Right lobe of liver (tissue), 4 donors: ENCODE measurements at regions not wholly inside any gene's neighbourhood (a gene's known extent, or its start where the extent isn't known, plus 50 kb on each side); places are given as distances from the start of the nearest gene placed in this dataset.

Experiments
- POLR2A ChIP-seq: fragments of 450-650 bp; IDR thresholded peaks from one replicate; pipeline ENCODE4 v1.6.1; 2017; ENCODE audit warnings: antibody characterized with exemption, mild to moderate bottlenecking
- TF ChIP-seq, protein P1 (sequence below), 4 donors: fragments of 200-600 bp in 3 of 4; fragments of 450-650 bp in 1 of 4; IDR thresholded peaks; one replicate each; pipeline versions ENCODE4 v1.5.1 to v1.8.0; 2016 to 2022; ENCODE audit warnings: antibody characterized with exemption in 4 of 4, mild to moderate bottlenecking in 2 of 4
- donor health status: DM: no; HTN: no; CAD: no.
- donor health status: DM: no; HTN: no; CAD: no.
- donor health status: DM: no; HTN: yes; CAD: no.

DNA sequence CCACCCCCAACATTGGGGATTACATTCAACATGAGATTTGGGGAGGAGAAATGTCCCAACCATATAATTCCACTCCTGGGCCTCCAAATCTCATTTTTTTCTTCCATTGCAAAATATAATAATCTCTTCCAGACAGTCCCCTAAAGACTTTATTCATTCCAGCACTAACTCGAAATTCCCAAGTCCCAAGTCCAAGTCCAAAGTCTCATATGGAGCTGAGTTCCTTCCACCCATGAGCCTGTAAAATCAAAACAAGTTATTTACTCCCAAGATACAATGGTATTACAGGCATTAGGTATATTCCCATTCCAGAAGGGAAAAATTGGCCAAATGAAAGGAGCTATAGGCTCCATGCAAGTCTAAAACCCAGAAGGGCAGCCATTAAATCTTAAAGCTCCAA lies 56.7 kb downstream of the P2RY1 start:
- no peak for TF ChIP-seq POLR2A
- TF ChIP-seq, protein P1, sequence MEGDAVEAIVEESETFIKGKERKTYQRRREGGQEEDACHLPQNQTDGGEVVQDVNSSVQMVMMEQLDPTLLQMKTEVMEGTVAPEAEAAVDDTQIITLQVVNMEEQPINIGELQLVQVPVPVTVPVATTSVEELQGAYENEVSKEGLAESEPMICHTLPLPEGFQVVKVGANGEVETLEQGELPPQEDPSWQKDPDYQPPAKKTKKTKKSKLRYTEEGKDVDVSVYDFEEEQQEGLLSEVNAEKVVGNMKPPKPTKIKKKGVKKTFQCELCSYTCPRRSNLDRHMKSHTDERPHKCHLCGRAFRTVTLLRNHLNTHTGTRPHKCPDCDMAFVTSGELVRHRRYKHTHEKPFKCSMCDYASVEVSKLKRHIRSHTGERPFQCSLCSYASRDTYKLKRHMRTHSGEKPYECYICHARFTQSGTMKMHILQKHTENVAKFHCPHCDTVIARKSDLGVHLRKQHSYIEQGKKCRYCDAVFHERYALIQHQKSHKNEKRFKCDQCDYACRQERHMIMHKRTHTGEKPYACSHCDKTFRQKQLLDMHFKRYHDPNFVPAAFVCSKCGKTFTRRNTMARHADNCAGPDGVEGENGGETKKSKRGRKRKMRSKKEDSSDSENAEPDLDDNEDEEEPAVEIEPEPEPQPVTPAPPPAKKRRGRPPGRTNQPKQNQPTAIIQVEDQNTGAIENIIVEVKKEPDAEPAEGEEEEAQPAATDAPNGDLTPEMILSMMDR (IDR thresholded peaks at IDR 0.05) = no peak
